ENCODE measurements at regions not wholly inside any gene's neighbourhood (a gene's known extent, or its start where the extent isn't known, plus 50 kb on each side); places are given as distances from the start of the nearest gene placed in this dataset.

GRCh38 chr18:45554389-45554737 lies 60.9 kb upstream of the SLC14A2 start:
- Mint-ChIP-seq H3K4me3 (no peak overlapping the region), H3K9me3 (peaks cover 0 to 1% (median 0%) of the 10 kb centered on the region in 3 donors), H3K27ac (no peak overlapping the region), H3K36me3 (no peaks in the 10 kb centered on the region), H3K27me3 (peaks cover 6% of the 10 kb centered on the region), H3K4me1 (no peaks in the 10 kb centered on the region)

- Mint-ChIP-seq H3K27ac (no peak overlapping the region), H3K4me3 (no peak overlapping the region), H3K9me3 (peaks cover 0 to 1% (median 0%) of the 10 kb centered on the region in 3 donors), H3K4me1 (no peaks in the 10 kb centered on the region), H3K27me3 (peaks cover 3% of the 10 kb centered on the region), H3K36me3 (no peaks in the 10 kb centered on the region)
These were observed 59.1 kb upstream of the SLC14A2 start for GRCh38 chr18:45556222-45556621.

GRCh38 chr18:45557287-45557686 lies 58.0 kb upstream of the SLC14A2 start:
- Mint-ChIP-seq H3K27me3 (peaks cover 4% of the 10 kb centered on the region), H3K4me1 (no peaks in the 10 kb centered on the region), H3K4me3 (no peak overlapping the region), H3K36me3 (no peaks in the 10 kb centered on the region), H3K9me3 (peaks cover 0 to 1% (median 0%) of the 10 kb centered on the region in 3 donors), H3K27ac (no peak overlapping the region)

GRCh38 chr18:45557779-45558178 lies 57.5 kb upstream of the SLC14A2 start:
- H3K9me3 Mint-ChIP-seq = no peaks in the 10 kb centered on the region
- peaks cover 1% of the 10 kb centered on the region for H3K27me3 Mint-ChIP-seq
- H3K27ac Mint-ChIP-seq = no peak overlapping the region
- no peaks in the 10 kb centered on the region for H3K36me3 Mint-ChIP-seq
- H3K4me1 Mint-ChIP-seq = no peaks in the 10 kb centered on the region
- no peak overlapping the region for H3K4me3 Mint-ChIP-seq

GRCh38 chr18:45559258-45559657 lies 56.0 kb upstream of the SLC14A2 start:
- no peaks in the 10 kb centered on the region for H3K4me1 Mint-ChIP-seq
- H3K27ac Mint-ChIP-seq = no peak overlapping the region
- peaks cover 1% of the 10 kb centered on the region for H3K27me3 Mint-ChIP-seq
- no peak overlapping the region for H3K4me3 Mint-ChIP-seq
- no peaks in the 10 kb centered on the region for H3K9me3 Mint-ChIP-seq
- no peaks in the 10 kb centered on the region for H3K36me3 Mint-ChIP-seq

GRCh38 chr18:45560870-45561269 lies 54.4 kb upstream of the SLC14A2 start:
- H3K4me3 Mint-ChIP-seq = no peak overlapping the region
- peaks cover 0 to 2% (median 0%) of the 10 kb centered on the region in 3 donors for H3K9me3 Mint-ChIP-seq
- peaks cover 1% of the 10 kb centered on the region for H3K27me3 Mint-ChIP-seq
- H3K27ac Mint-ChIP-seq = no peak overlapping the region
- H3K4me1 Mint-ChIP-seq = no peaks in the 10 kb centered on the region
- H3K36me3 Mint-ChIP-seq = no peaks in the 10 kb centered on the region

- Mint-ChIP-seq H3K27ac (no peak overlapping the region), H3K36me3 (no peaks in the 10 kb centered on the region), H3K27me3 (peaks cover 6% of the 10 kb centered on the region), H3K4me3 (no peak overlapping the region), H3K4me1 (no peaks in the 10 kb centered on the region), H3K9me3 (peaks cover 0 to 2% (median 0%) of the 10 kb centered on the region in 3 donors)
These were observed 52.5 kb upstream of the SLC14A2 start for GRCh38 chr18:45562567-45563479.

GRCh38 chr18:45565280-45565970 lies 49.9 kb upstream of the SLC14A2 start:
- no peak overlapping the region for H3K4me3 Mint-ChIP-seq
- H3K4me1 Mint-ChIP-seq = no peaks in the 10 kb centered on the region
- no peak overlapping the region for H3K27ac Mint-ChIP-seq
- H3K9me3 Mint-ChIP-seq = peaks cover 0 to 2% (median 0%) of the 10 kb centered on the region in 3 donors
- peaks cover 9% of the 10 kb centered on the region for H3K27me3 Mint-ChIP-seq
- H3K36me3 Mint-ChIP-seq = no peaks in the 10 kb centered on the region
